Fibroblast of lung (primary cell): ENCODE measurements at regions not wholly inside any gene's neighbourhood (a gene's known extent, or its start where the extent isn't known, plus 50 kb on each side); places are given as distances from the start of the nearest gene placed in this dataset.
A peak's percentile ranks its signal among the peaks of the same experiment; 100 is the strongest.

Experiments used
- DNase-seq, 2 donors: peaks; one replicate each; pipeline versions ENCODE4 v3.0.0 to v3.0.0-alpha.2; 2010; ENCODE audit warnings: low read depth in 2 of 2
- H2AFZ ChIP-seq: 2 replicates; pipeline ENCODE4 v1.5.1; 2012; ENCODE audit warnings: low read length, control low read depth, inconsistent platforms
- H3K27ac ChIP-seq: 2 replicates; pipeline ENCODE4 v1.5.1; 2011; ENCODE audit warnings: low read length, control low read depth; ENCODE audit not compliant: insufficient read depth
- H3K27me3 ChIP-seq: 2 replicates; pipeline ENCODE4 v1.5.1; 2011; ENCODE audit warnings: mild to moderate bottlenecking, low read length; ENCODE audit not compliant: control insufficient read depth, insufficient read depth
- H3K36me3 ChIP-seq: 2 replicates; pipeline ENCODE4 v1.5.1; 2011; ENCODE audit warnings: low read length; ENCODE audit not compliant: control insufficient read depth, insufficient read depth
- H3K4me1 ChIP-seq: 2 replicates; pipeline ENCODE4 v1.5.1; 2011; ENCODE audit warnings: low read length; ENCODE audit not compliant: control insufficient read depth, insufficient read depth; ENCODE audit errors: extremely low read depth
- H3K4me2 ChIP-seq: 2 replicates; pipeline ENCODE4 v1.5.1; 2011; ENCODE audit warnings: low read length, control low read depth; ENCODE audit not compliant: insufficient read depth; ENCODE audit errors: extremely low read depth
- H3K4me3 ChIP-seq, 4 experiments: fragments of 200-600 bp in 1 of 4; sonication (generic) in 1 of 4; replicated peaks in 1 of 4; 2 replicates each; pipeline ENCODE4 v1.5.1; 2011 to 2016; ENCODE audit warnings: low read length in 4 of 4, low read depth in 3 of 4, mild to moderate bottlenecking in 3 of 4, control low read depth in 2 of 4, inconsistent platforms in 1 of 4, mixed read lengths in 1 of 4; ENCODE audit not compliant: insufficient read depth in 1 of 4; ENCODE audit errors: control extremely low read depth in 1 of 4
- H3K79me2 ChIP-seq: 2 replicates; pipeline ENCODE4 v1.5.1; 2012; ENCODE audit warnings: mild to moderate bottlenecking, low read length, inconsistent platforms; ENCODE audit not compliant: control insufficient read depth, insufficient read depth
- H3K9ac ChIP-seq: 2 replicates; pipeline ENCODE4 v1.5.1; 2011; ENCODE audit warnings: mild to moderate bottlenecking, low read length, control low read depth; ENCODE audit not compliant: insufficient read depth
- H3K9me3 ChIP-seq: 2 replicates; pipeline ENCODE4 v1.5.1; 2012; ENCODE audit warnings: low read depth, low read length; ENCODE audit not compliant: control insufficient read depth, insufficient read depth
- H4K20me1 ChIP-seq: 2 replicates; pipeline ENCODE4 v1.5.1; 2011; ENCODE audit warnings: low read length; ENCODE audit not compliant: control insufficient read depth, insufficient read depth; ENCODE audit errors: extremely low read depth
- CTCF ChIP-seq, 2 donors: IDR thresholded peaks in 1 of 2; conservative IDR thresholded peaks in 1 of 2; 1 replicate in 1 of 2; 2 replicates in 1 of 2; pipeline ENCODE4 v1.5.1; 2011 to 2012; ENCODE audit warnings: low read length in 2 of 2, control low read depth in 1 of 2, inconsistent platforms in 1 of 2, low read depth in 1 of 2, mild to moderate bottlenecking in 1 of 2
- EZH2 ChIP-seq: IDR thresholded peaks from 2 replicates; pipeline ENCODE4 v1.5.1; 2012; ENCODE audit warnings: low read length, control low read depth, mild to moderate bottlenecking; ENCODE audit errors: missing control alignments

- Histone ChIP-seq H4K20me1 (no peaks in the 10 kb centered on the region), H2AFZ (no peak overlapping the region), H3K36me3 (no peaks in the 10 kb centered on the region), H3K4me1 (no peaks in the 10 kb centered on the region), H3K79me2 (no peaks in the 10 kb centered on the region), H3K27ac (no peak overlapping the region), H3K9me3 (no peaks in the 10 kb centered on the region), H3K27me3 (no peaks in the 10 kb centered on the region), H3K4me2 (peak overlapping the region; percentile 56), H3K4me3 (no peak overlapping the region), H3K9ac (no peak overlapping the region)
- no peak for TF ChIP-seq EZH2
- no peak for TF ChIP-seq CTCF (conservative IDR thresholded peaks at IDR 0.05 in 1 of 2, IDR thresholded peaks at IDR 0.05 in 1 of 2; ENCODE audit: low read depth in 1 of 2, low read length in 2 of 2)
- peak in 1 of 2 donors; percentile 39 for DNase-seq
Observed at GRCh38 chr18:2304378-2305175, 266.7 kb downstream of the METTL4 start.

- H3K9me3 ChIP-seq: no peaks in the 10 kb centered on the region
Observed at GRCh38 chr18:2306606-2307005, 264.7 kb downstream of the METTL4 start.

GRCh38 chr18:2310886-2311285 is 260.4 kb downstream of the METTL4 start:
- no peaks in the 10 kb centered on the region for H3K4me1 ChIP-seq
- no peaks in the 10 kb centered on the region for H3K79me2 ChIP-seq
- DNase-seq: no peak
- H3K36me3 ChIP-seq: no peaks in the 10 kb centered on the region
- no peak overlapping the region for H3K4me3 ChIP-seq
- no peaks in the 10 kb centered on the region for H3K9me3 ChIP-seq
- no peak overlapping the region for H3K4me2 ChIP-seq
- H3K27me3 ChIP-seq: no peaks in the 10 kb centered on the region
- no peak overlapping the region for H3K9ac ChIP-seq
- H2AFZ ChIP-seq: no peak overlapping the region
- no peaks in the 10 kb centered on the region for H4K20me1 ChIP-seq
- no peak overlapping the region for H3K27ac ChIP-seq
- TF ChIP-seq CTCF (conservative IDR thresholded peaks at IDR 0.05 in 1 of 2, IDR thresholded peaks at IDR 0.05 in 1 of 2; ENCODE audit: low read depth in 1 of 2, low read length in 2 of 2): no peak
- no peak for TF ChIP-seq EZH2

More at GRCh38 chr18:2306606-2307005, 264.7 kb downstream of the METTL4 start:
- no peaks in the 10 kb centered on the region for H4K20me1 ChIP-seq
- no peak overlapping the region for H3K4me2 ChIP-seq
- H3K79me2 ChIP-seq: no peaks in the 10 kb centered on the region
- TF ChIP-seq EZH2: no peak
- no peak overlapping the region for H3K27ac ChIP-seq
- H3K27me3 ChIP-seq: no peaks in the 10 kb centered on the region
- H2AFZ ChIP-seq: no peak overlapping the region
- H3K4me1 ChIP-seq: no peaks in the 10 kb centered on the region
- H3K36me3 ChIP-seq: no peaks in the 10 kb centered on the region
- no peak for DNase-seq
- no peak overlapping the region for H3K9ac ChIP-seq
- H3K4me3 ChIP-seq: no peak overlapping the region
